NCI-H69 (cell line): ENCODE measurements at regions not wholly inside any gene's neighbourhood (a gene's known extent, or its start where the extent isn't known, plus 50 kb on each side); places are given as distances from the start of the nearest gene placed in this dataset.
"Not testable (repeated sequence)": the region's sequence is repeated elsewhere in the genome, so short reads cannot be mapped to it uniquely, and the experiment has no call there.

Source experiments
- DNase-seq: peaks from one replicate; lab custom pipeline; 2025; lab: John Stamatoyannopoulos, UW

GRCh38 chr3:13137941-13138832, 65.0 kb upstream of the IQSEC1 start:
- peak; percentile 53 for DNase-seq

- not testable (repeated sequence) for DNase-seq
Observed at GRCh38 chr3:13136848-13137247, 63.6 kb upstream of the IQSEC1 start.

- DNase-seq = no peak
Observed at GRCh38 chr3:13136426-13136825, 63.2 kb upstream of the IQSEC1 start.

- no peak for DNase-seq
Observed at GRCh38 chr3:13135811-13136321, 62.6 kb upstream of the IQSEC1 start.

GRCh38 chr3:13135251-13135810, 62.1 kb upstream of the IQSEC1 start:
- no peak for DNase-seq

- DNase-seq = no peak
Observed at GRCh38 chr3:13134879-13135206, 61.6 kb upstream of the IQSEC1 start.

GRCh38 chr3:13134166-13134878, 61.1 kb upstream of the IQSEC1 start:
- DNase-seq = no peak

GRCh38 chr3:13133471-13133981, 60.3 kb upstream of the IQSEC1 start:
- no peak for DNase-seq

GRCh38 chr3:13132731-13133410, 59.6 kb upstream of the IQSEC1 start:
- no peak for DNase-seq

- no peak for DNase-seq
Observed at GRCh38 chr3:13132281-13132680, 59.1 kb upstream of the IQSEC1 start.

- no peak for DNase-seq
Observed at GRCh38 chr3:13130464-13131193, 57.4 kb upstream of the IQSEC1 start.

- DNase-seq = no peak
Observed at GRCh38 chr3:13125092-13126015, 52.1 kb upstream of the IQSEC1 start.

GRCh38 chr3:13124631-13125030, 51.4 kb upstream of the IQSEC1 start:
- no peak for DNase-seq

GRCh38 chr3:13123765-13124164, 50.5 kb upstream of the IQSEC1 start:
- DNase-seq = peak; percentile 65

- DNase-seq = peak; percentile 53
Observed at GRCh38 chr3:13123013-13123654, 49.9 kb upstream of the IQSEC1 start.
